Colonic mucosa (tissue), 4 donors: ENCODE measurements at regions not wholly inside any gene's neighbourhood (a gene's known extent, or its start where the extent isn't known, plus 50 kb on each side); places are given as distances from the start of the nearest gene placed in this dataset.

ENCODE experiments used
- DNase-seq: peaks from one replicate; pipeline ENCODE4 v3.0.0-alpha.2; 2020
- H3K27ac ChIP-seq: fragments of 200-600 bp; one replicate; pipeline ENCODE4 v1.8.0; 2021
- H3K27me3 ChIP-seq: fragments of 200-600 bp; one replicate; pipeline ENCODE4 v1.8.0; 2021
- H3K36me3 ChIP-seq: fragments of 200-600 bp; one replicate; pipeline ENCODE4 v1.8.0; 2021
- H3K4me1 ChIP-seq: fragments of 200-600 bp; one replicate; pipeline ENCODE4 v1.8.0; 2021; ENCODE audit warnings: mild to moderate bottlenecking
- H3K4me3 ChIP-seq: fragments of 200-600 bp; one replicate; pipeline ENCODE4 v1.8.0; 2021
- H3K9ac ChIP-seq, 2 donors: one replicate each; pipeline ENCODE4 v1.7.0; 2013; ENCODE audit warnings: control low read depth in 2 of 2, low read depth in 2 of 2, low read length in 2 of 2
- H3K9me3 ChIP-seq: fragments of 200-600 bp; one replicate; pipeline ENCODE4 v1.8.0; 2021
- intact Hi-C: fragments of 100-400 bp; cut with DNase I; formaldehyde crosslinking; loops from one replicate; pipeline ENCODE4 v1.14.1; 2022
- TF ChIP-seq, protein P1 (sequence below): fragments of 200-600 bp; IDR thresholded peaks from one replicate; pipeline ENCODE4 v1.8.0; 2022; ENCODE audit warnings: antibody characterized with exemption, mild to moderate bottlenecking
- donor health status: healthy.
- donor health status: DM: no; HTN: no; CAD: no.
- donor health status: DM: no; HTN: no; CAD: no.

GRCh38 chr20:40234593-40234992 is 454.4 kb downstream of the MAFB start:
- Histone ChIP-seq H3K27ac (no peak overlapping the region), H3K9me3 (no peaks in the 10 kb centered on the region), H3K27me3 (no peaks in the 10 kb centered on the region), H3K36me3 (no peaks in the 10 kb centered on the region), H3K9ac (no peak overlapping the region), H3K4me1 (no peaks in the 10 kb centered on the region), H3K4me3 (no peak overlapping the region)
- intact Hi-C loops, result no loop called here
- DNase-seq, result no peak
- TF ChIP-seq, protein P1, sequence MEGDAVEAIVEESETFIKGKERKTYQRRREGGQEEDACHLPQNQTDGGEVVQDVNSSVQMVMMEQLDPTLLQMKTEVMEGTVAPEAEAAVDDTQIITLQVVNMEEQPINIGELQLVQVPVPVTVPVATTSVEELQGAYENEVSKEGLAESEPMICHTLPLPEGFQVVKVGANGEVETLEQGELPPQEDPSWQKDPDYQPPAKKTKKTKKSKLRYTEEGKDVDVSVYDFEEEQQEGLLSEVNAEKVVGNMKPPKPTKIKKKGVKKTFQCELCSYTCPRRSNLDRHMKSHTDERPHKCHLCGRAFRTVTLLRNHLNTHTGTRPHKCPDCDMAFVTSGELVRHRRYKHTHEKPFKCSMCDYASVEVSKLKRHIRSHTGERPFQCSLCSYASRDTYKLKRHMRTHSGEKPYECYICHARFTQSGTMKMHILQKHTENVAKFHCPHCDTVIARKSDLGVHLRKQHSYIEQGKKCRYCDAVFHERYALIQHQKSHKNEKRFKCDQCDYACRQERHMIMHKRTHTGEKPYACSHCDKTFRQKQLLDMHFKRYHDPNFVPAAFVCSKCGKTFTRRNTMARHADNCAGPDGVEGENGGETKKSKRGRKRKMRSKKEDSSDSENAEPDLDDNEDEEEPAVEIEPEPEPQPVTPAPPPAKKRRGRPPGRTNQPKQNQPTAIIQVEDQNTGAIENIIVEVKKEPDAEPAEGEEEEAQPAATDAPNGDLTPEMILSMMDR, result no peak

- H3K9me3 ChIP-seq, result no peaks in the 10 kb centered on the region
- DNase-seq, result no peak
- TF ChIP-seq, protein P1, result no peak
- intact Hi-C loops, result no loop called here
- H3K27me3 ChIP-seq, result no peaks in the 10 kb centered on the region
- H3K9ac ChIP-seq, result no peak overlapping the region
- H3K4me1 ChIP-seq, result no peaks in the 10 kb centered on the region
- no peaks in the 10 kb centered on the region for H3K36me3 ChIP-seq
- no peak overlapping the region for H3K27ac ChIP-seq
- H3K4me3 ChIP-seq, result no peak overlapping the region
These were observed 455.6 kb downstream of the MAFB start for GRCh38 chr20:40233406-40233805.

GRCh38 chr20:40232756-40233155 is 456.3 kb downstream of the MAFB start:
- H3K36me3 ChIP-seq, result no peaks in the 10 kb centered on the region
- H3K27ac ChIP-seq, result no peak overlapping the region
- intact Hi-C loops, result no loop called here
- no peak overlapping the region for H3K9ac ChIP-seq
- no peaks in the 10 kb centered on the region for H3K27me3 ChIP-seq
- H3K4me3 ChIP-seq, result no peak overlapping the region
- no peak for DNase-seq
- H3K9me3 ChIP-seq, result no peaks in the 10 kb centered on the region
- TF ChIP-seq, protein P1, result no peak
- H3K4me1 ChIP-seq, result no peaks in the 10 kb centered on the region

- no peaks in the 10 kb centered on the region for H3K9me3 ChIP-seq
- DNase-seq, result no peak
- H3K27ac ChIP-seq, result no peak overlapping the region
- H3K4me1 ChIP-seq, result no peaks in the 10 kb centered on the region
- no peaks in the 10 kb centered on the region for H3K27me3 ChIP-seq
- H3K9ac ChIP-seq, result no peak overlapping the region
- H3K36me3 ChIP-seq, result no peaks in the 10 kb centered on the region
- intact Hi-C loops, result no loop called here
- TF ChIP-seq, protein P1, result no peak
- no peak overlapping the region for H3K4me3 ChIP-seq
These were observed 456.8 kb downstream of the MAFB start for GRCh38 chr20:40232273-40232672.

DNA sequence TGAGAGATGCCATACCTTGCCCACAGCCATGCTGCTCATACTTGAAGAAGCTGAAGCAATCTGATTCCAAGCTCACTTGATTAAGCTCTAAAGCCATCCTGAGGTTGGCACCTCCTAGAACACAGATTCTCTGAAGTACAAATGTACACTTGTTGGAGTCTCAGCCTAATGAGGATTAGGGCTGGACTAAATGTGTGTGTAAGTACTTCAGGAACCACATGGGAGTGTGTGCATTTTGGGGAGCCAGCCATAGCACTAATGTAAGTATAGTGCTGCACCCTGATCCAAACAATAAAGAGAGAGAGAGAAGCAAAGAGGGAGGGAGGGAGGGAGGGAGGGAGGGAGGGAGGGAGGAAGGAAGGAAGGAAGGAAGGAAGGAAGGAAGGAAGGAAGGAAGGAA is 458.6 kb downstream of the MAFB start:
- intact Hi-C loops, result no loop called here
- no peaks in the 10 kb centered on the region for H3K36me3 ChIP-seq
- no peak overlapping the region for H3K27ac ChIP-seq
- TF ChIP-seq, protein P1, result no peak
- H3K27me3 ChIP-seq, result no peaks in the 10 kb centered on the region
- no peaks in the 10 kb centered on the region for H3K9me3 ChIP-seq
- no peaks in the 10 kb centered on the region for H3K4me1 ChIP-seq
- no peak for DNase-seq
- H3K4me3 ChIP-seq, result no peak overlapping the region
- no peak overlapping the region for H3K9ac ChIP-seq

GRCh38 chr20:40225596-40225995 is 463.4 kb downstream of the MAFB start:
- TF ChIP-seq, protein P1, result no peak
- intact Hi-C loops, result no loop called here
- no peaks in the 10 kb centered on the region for H3K9me3 ChIP-seq
- H3K36me3 ChIP-seq, result no peaks in the 10 kb centered on the region
- no peak overlapping the region for H3K27ac ChIP-seq
- H3K9ac ChIP-seq, result no peak overlapping the region
- no peak for DNase-seq
- H3K4me3 ChIP-seq, result no peak overlapping the region
- no peaks in the 10 kb centered on the region for H3K27me3 ChIP-seq
- H3K4me1 ChIP-seq, result no peaks in the 10 kb centered on the region
